ENCODE measurements at regions not wholly inside any gene's neighbourhood (a gene's known extent, or its start where the extent isn't known, plus 50 kb on each side); places are given as distances from the start of the nearest gene placed in this dataset.

GRCh38 chr12:59196989-59197388 is 276.7 kb upstream of the LRIG3 start:
- H3K79me2 ChIP-seq (ENCODE audit: control insufficient read depth, insufficient read depth, low read length, poor library complexity) = no peaks in the 10 kb centered on the region

GRCh38 chr12:59194794-59195193 is 274.5 kb upstream of the LRIG3 start:
- Histone ChIP-seq H3K23ac (ENCODE audit: low read length) (no peak overlapping the region), H3K4me1 (ENCODE audit: control insufficient read depth in 1 of 2, insufficient read depth in 2 of 2, low read length in 2 of 2) (no peaks in the 10 kb centered on the region), H2BK5ac (ENCODE audit: low read depth, low read length, poor library complexity) (no peak overlapping the region), H2BK120ac (ENCODE audit: insufficient read depth, low read length, poor library complexity) (no peak overlapping the region), H3K79me2 (ENCODE audit: control insufficient read depth, insufficient read depth, low read length, poor library complexity) (no peaks in the 10 kb centered on the region), H2AK5ac (ENCODE audit: low read length) (no peak overlapping the region), H2BK12ac (ENCODE audit: low read length) (no peak overlapping the region), H3K14ac (ENCODE audit: low read length) (no peak overlapping the region), H3K27me3 (ENCODE audit: insufficient read depth, low read length) (no peaks in the 10 kb centered on the region), H4K91ac (ENCODE audit: low read depth, low read length) (no peak overlapping the region), H3K9me3 (ENCODE audit: insufficient read depth, low read depth, low read length) (no peaks in the 10 kb centered on the region), H3K36me3 (ENCODE audit: control insufficient read depth in 1 of 2, insufficient read depth in 2 of 2, low read length in 2 of 2) (no peaks in the 10 kb centered on the region), H3K4ac (ENCODE audit: low read depth, low read length) (no peak overlapping the region), H4K12ac (ENCODE audit: low read depth, low read length) (no peak overlapping the region), H3K79me1 (ENCODE audit: low read length) (no peaks in the 10 kb centered on the region), H3K9ac (ENCODE audit: low read length) (no peak overlapping the region), H3K18ac (ENCODE audit: low read length) (no peak overlapping the region), H3K4me2 (ENCODE audit: low read length) (no peak overlapping the region), H3K27ac (ENCODE audit: low read depth, low read length) (no peak overlapping the region), H3K4me3 (ENCODE audit: low read depth, low read length) (no peak overlapping the region), H2AFZ (ENCODE audit: insufficient read depth, low read length, poor library complexity) (no peak overlapping the region), H4K8ac (ENCODE audit: low read depth, low read length) (no peak overlapping the region)
- WGBS (ENCODE audit: extremely low coverage, insufficient coverage, insufficient read length) = no CpG with 5 or more reads among the region's 2 CpGs
- no peak for DNase-seq

More at GRCh38 chr12:59196989-59197388, 276.7 kb upstream of the LRIG3 start:
- no peak overlapping the region for H3K27ac ChIP-seq (ENCODE audit: low read depth, low read length)
- no peak overlapping the region for H4K8ac ChIP-seq (ENCODE audit: low read depth, low read length)
- H3K14ac ChIP-seq (ENCODE audit: low read length) = no peak overlapping the region
- H2AFZ ChIP-seq (ENCODE audit: insufficient read depth, low read length, poor library complexity) = no peak overlapping the region
- no peaks in the 10 kb centered on the region for H3K27me3 ChIP-seq (ENCODE audit: insufficient read depth, low read length)
- no peak overlapping the region for H2BK5ac ChIP-seq (ENCODE audit: low read depth, low read length, poor library complexity)
- H3K9me3 ChIP-seq (ENCODE audit: insufficient read depth, low read depth, low read length) = no peaks in the 10 kb centered on the region
- H3K4me1 ChIP-seq (ENCODE audit: control insufficient read depth in 1 of 2, insufficient read depth in 2 of 2, low read length in 2 of 2) = no peaks in the 10 kb centered on the region
- DNase-seq = no peak
- H3K4ac ChIP-seq (ENCODE audit: low read depth, low read length) = no peak overlapping the region
- H4K91ac ChIP-seq (ENCODE audit: low read depth, low read length) = no peak overlapping the region
- H3K36me3 ChIP-seq (ENCODE audit: control insufficient read depth in 1 of 2, insufficient read depth in 2 of 2, low read length in 2 of 2) = no peaks in the 10 kb centered on the region
- no peak overlapping the region for H4K12ac ChIP-seq (ENCODE audit: low read depth, low read length)
- no peaks in the 10 kb centered on the region for H3K79me1 ChIP-seq (ENCODE audit: low read length)
- no peak overlapping the region for H3K4me2 ChIP-seq (ENCODE audit: low read length)
- H3K4me3 ChIP-seq (ENCODE audit: low read depth, low read length) = no peak overlapping the region
- H2BK120ac ChIP-seq (ENCODE audit: insufficient read depth, low read length, poor library complexity) = no peak overlapping the region
- no peak overlapping the region for H3K23ac ChIP-seq (ENCODE audit: low read length)
- no peak overlapping the region for H2AK5ac ChIP-seq (ENCODE audit: low read length)
- no peak overlapping the region for H3K18ac ChIP-seq (ENCODE audit: low read length)
- no peak overlapping the region for H2BK12ac ChIP-seq (ENCODE audit: low read length)
- no CpG with 5 or more reads among the region's 1 CpG for WGBS (ENCODE audit: extremely low coverage, insufficient coverage, insufficient read length)
- H3K9ac ChIP-seq (ENCODE audit: low read length) = no peak overlapping the region

- H3K27ac ChIP-seq (ENCODE audit: low read depth, low read length) = no peak overlapping the region
- H3K79me1 ChIP-seq (ENCODE audit: low read length) = no peaks in the 10 kb centered on the region
- H3K4me2 ChIP-seq (ENCODE audit: low read length) = no peak overlapping the region
- no peak overlapping the region for H4K8ac ChIP-seq (ENCODE audit: low read depth, low read length)
- no peak overlapping the region for H3K4ac ChIP-seq (ENCODE audit: low read depth, low read length)
- H2BK120ac ChIP-seq (ENCODE audit: insufficient read depth, low read length, poor library complexity) = no peak overlapping the region
- no peak overlapping the region for H3K4me3 ChIP-seq (ENCODE audit: low read depth, low read length)
- no peaks in the 10 kb centered on the region for H3K36me3 ChIP-seq (ENCODE audit: control insufficient read depth in 1 of 2, insufficient read depth in 2 of 2, low read length in 2 of 2)
- no peak overlapping the region for H3K18ac ChIP-seq (ENCODE audit: low read length)
- no CpG with 5 or more reads among the region's 1 CpG for WGBS (ENCODE audit: extremely low coverage, insufficient coverage, insufficient read length)
- no peak overlapping the region for H2BK5ac ChIP-seq (ENCODE audit: low read depth, low read length, poor library complexity)
- no peak overlapping the region for H2BK12ac ChIP-seq (ENCODE audit: low read length)
- no peaks in the 10 kb centered on the region for H3K9me3 ChIP-seq (ENCODE audit: insufficient read depth, low read depth, low read length)
- no peak overlapping the region for H3K23ac ChIP-seq (ENCODE audit: low read length)
- no peaks in the 10 kb centered on the region for H3K79me2 ChIP-seq (ENCODE audit: control insufficient read depth, insufficient read depth, low read length, poor library complexity)
- no peak overlapping the region for H4K12ac ChIP-seq (ENCODE audit: low read depth, low read length)
- no peak overlapping the region for H2AFZ ChIP-seq (ENCODE audit: insufficient read depth, low read length, poor library complexity)
- H3K4me1 ChIP-seq (ENCODE audit: control insufficient read depth in 1 of 2, insufficient read depth in 2 of 2, low read length in 2 of 2) = no peaks in the 10 kb centered on the region
- no peaks in the 10 kb centered on the region for H3K27me3 ChIP-seq (ENCODE audit: insufficient read depth, low read length)
- no peak overlapping the region for H2AK5ac ChIP-seq (ENCODE audit: low read length)
- H4K91ac ChIP-seq (ENCODE audit: low read depth, low read length) = no peak overlapping the region
- no peak overlapping the region for H3K14ac ChIP-seq (ENCODE audit: low read length)
- DNase-seq = no peak
- H3K9ac ChIP-seq (ENCODE audit: low read length) = no peak overlapping the region
Measured at GRCh38 chr12:59193476-59194050, 273.3 kb upstream of the LRIG3 start.

- H2BK12ac ChIP-seq (ENCODE audit: low read length) = no peak overlapping the region
- no peaks in the 10 kb centered on the region for H3K36me3 ChIP-seq (ENCODE audit: control insufficient read depth in 1 of 2, insufficient read depth in 2 of 2, low read length in 2 of 2)
- no peaks in the 10 kb centered on the region for H3K79me1 ChIP-seq (ENCODE audit: low read length)
- no peak overlapping the region for H3K14ac ChIP-seq (ENCODE audit: low read length)
- no peaks in the 10 kb centered on the region for H3K9me3 ChIP-seq (ENCODE audit: insufficient read depth, low read depth, low read length)
- H3K79me2 ChIP-seq (ENCODE audit: control insufficient read depth, insufficient read depth, low read length, poor library complexity) = no peaks in the 10 kb centered on the region
- no peak overlapping the region for H3K4me3 ChIP-seq (ENCODE audit: low read depth, low read length)
- H3K18ac ChIP-seq (ENCODE audit: low read length) = no peak overlapping the region
- no peak overlapping the region for H2AK5ac ChIP-seq (ENCODE audit: low read length)
- H3K9ac ChIP-seq (ENCODE audit: low read length) = peak overlapping the region; percentile 22
- no peaks in the 10 kb centered on the region for H3K4me1 ChIP-seq (ENCODE audit: control insufficient read depth in 1 of 2, insufficient read depth in 2 of 2, low read length in 2 of 2)
- H2BK5ac ChIP-seq (ENCODE audit: low read depth, low read length, poor library complexity) = no peak overlapping the region
- H3K4me2 ChIP-seq (ENCODE audit: low read length) = no peak overlapping the region
- no peak overlapping the region for H4K91ac ChIP-seq (ENCODE audit: low read depth, low read length)
- H2AFZ ChIP-seq (ENCODE audit: insufficient read depth, low read length, poor library complexity) = no peak overlapping the region
- no peak for DNase-seq
- H3K23ac ChIP-seq (ENCODE audit: low read length) = no peak overlapping the region
- WGBS (ENCODE audit: extremely low coverage, insufficient coverage, insufficient read length) = no CpG with 5 or more reads among the region's 1 CpG
- no peak overlapping the region for H3K27ac ChIP-seq (ENCODE audit: low read depth, low read length)
- no peak overlapping the region for H4K8ac ChIP-seq (ENCODE audit: low read depth, low read length)
- no peak overlapping the region for H3K4ac ChIP-seq (ENCODE audit: low read depth, low read length)
- H3K27me3 ChIP-seq (ENCODE audit: insufficient read depth, low read length) = no peaks in the 10 kb centered on the region
- no peak overlapping the region for H2BK120ac ChIP-seq (ENCODE audit: insufficient read depth, low read length, poor library complexity)
- H4K12ac ChIP-seq (ENCODE audit: low read depth, low read length) = no peak overlapping the region
Measured at GRCh38 chr12:59191372-59191771, 271.1 kb upstream of the LRIG3 start.

Measured in trophoblast cell (in vitro differentiated cells and primary cell).